Suprapubic skin (tissue), 4 donors: ENCODE measurements at regions not wholly inside any gene's neighbourhood (a gene's known extent, or its start where the extent isn't known, plus 50 kb on each side); places are given as distances from the start of the nearest gene placed in this dataset.
"Not testable (repeated sequence)": the region's sequence is repeated elsewhere in the genome, so short reads cannot be mapped to it uniquely, and the experiment has no call there.

ENCODE experiments used
- EP300 ChIP-seq: sonication (generic); formaldehyde crosslinking; IDR thresholded peaks from one replicate; pipeline ENCODE4 v1.6.1; 2017; ENCODE audit warnings: antibody characterized with exemption
- POLR2AphosphoS5 ChIP-seq, 3 donors: sonication (generic); formaldehyde crosslinking; IDR thresholded peaks; one replicate each; pipeline ENCODE4 v1.6.1; 2017; ENCODE audit warnings: antibody characterized with exemption in 3 of 3
- TF ChIP-seq, protein P1 (sequence below), 2 donors: fragments of 200-600 bp in 1 of 2; fragments of 450-650 bp in 1 of 2; sonication (generic) in 1 of 2; IDR thresholded peaks; one replicate each; pipeline ENCODE4 v1.5.1; 2016 to 2019; ENCODE audit warnings: antibody characterized with exemption in 2 of 2, mild to moderate bottlenecking in 1 of 2, moderate library complexity in 1 of 2

DNA sequence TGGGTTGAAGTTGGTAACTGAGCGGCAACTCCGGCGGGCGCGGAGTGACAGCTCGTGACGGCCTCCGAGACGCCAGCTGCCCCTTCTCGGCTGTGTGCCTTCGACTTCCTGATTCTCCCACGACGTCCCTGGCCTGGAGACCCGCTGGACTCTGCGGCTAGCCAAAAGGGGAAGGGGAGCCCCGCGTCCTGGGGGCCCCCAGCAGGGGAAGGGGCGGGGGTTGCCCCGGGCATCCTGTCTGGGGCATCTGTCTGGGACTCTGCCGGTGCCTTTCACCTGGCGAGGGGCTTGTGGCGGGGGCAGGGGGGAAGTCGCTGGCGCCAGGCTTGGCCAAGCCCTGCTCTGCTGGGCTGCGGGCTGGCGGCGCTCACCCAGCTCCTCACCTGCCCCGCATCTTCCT lies 129.5 kb upstream of the HMX1 start:
- TF ChIP-seq, protein P1, sequence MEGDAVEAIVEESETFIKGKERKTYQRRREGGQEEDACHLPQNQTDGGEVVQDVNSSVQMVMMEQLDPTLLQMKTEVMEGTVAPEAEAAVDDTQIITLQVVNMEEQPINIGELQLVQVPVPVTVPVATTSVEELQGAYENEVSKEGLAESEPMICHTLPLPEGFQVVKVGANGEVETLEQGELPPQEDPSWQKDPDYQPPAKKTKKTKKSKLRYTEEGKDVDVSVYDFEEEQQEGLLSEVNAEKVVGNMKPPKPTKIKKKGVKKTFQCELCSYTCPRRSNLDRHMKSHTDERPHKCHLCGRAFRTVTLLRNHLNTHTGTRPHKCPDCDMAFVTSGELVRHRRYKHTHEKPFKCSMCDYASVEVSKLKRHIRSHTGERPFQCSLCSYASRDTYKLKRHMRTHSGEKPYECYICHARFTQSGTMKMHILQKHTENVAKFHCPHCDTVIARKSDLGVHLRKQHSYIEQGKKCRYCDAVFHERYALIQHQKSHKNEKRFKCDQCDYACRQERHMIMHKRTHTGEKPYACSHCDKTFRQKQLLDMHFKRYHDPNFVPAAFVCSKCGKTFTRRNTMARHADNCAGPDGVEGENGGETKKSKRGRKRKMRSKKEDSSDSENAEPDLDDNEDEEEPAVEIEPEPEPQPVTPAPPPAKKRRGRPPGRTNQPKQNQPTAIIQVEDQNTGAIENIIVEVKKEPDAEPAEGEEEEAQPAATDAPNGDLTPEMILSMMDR (IDR thresholded peaks at IDR 0.05), result not testable (repeated sequence)
- not testable (repeated sequence) for TF ChIP-seq POLR2AphosphoS5 (IDR thresholded peaks at IDR 0.05); EP300
